Tibial artery (tissue), 4 donors: ENCODE measurements at regions not wholly inside any gene's neighbourhood (a gene's known extent, or its start where the extent isn't known, plus 50 kb on each side); places are given as distances from the start of the nearest gene placed in this dataset.

ENCODE experiments used
- DNase-seq, 2 donors: peaks; one replicate each; pipeline ENCODE4 v3.0.0-alpha.2; 2019
- H3K27ac ChIP-seq, 2 donors: fragments of 200-600 bp; sonication (generic) in 1 of 2; 1 replicate in 1 of 2; 2 replicates in 1 of 2; pipeline ENCODE4 v1.5.1; 2018 to 2019; ENCODE audit warnings: mild to moderate bottlenecking in 1 of 2
- H3K27me3 ChIP-seq, 2 donors: fragments of 200-600 bp; sonication (generic) in 1 of 2; one replicate each; pipeline versions ENCODE4 v1.5.1 to v1.6.0; 2016 to 2019
- H3K36me3 ChIP-seq, 3 donors: fragments of 200-600 bp; sonication (generic) in 2 of 3; one replicate each; pipeline ENCODE4 v1.5.1; 2016 to 2019; ENCODE audit warnings: mild to moderate bottlenecking in 2 of 3
- H3K4me1 ChIP-seq, 4 donors: fragments of 200-600 bp; sonication (generic) in 2 of 4; 1 replicate in 3 of 4; 2 replicates in 1 of 4; pipeline ENCODE4 v1.5.1; 2016 to 2019
- H3K4me3 ChIP-seq, 2 donors: fragments of 200-600 bp; sonication (generic) in 1 of 2; 1 replicate in 1 of 2; 2 replicates in 1 of 2; pipeline ENCODE4 v1.5.1; 2018 to 2019; ENCODE audit warnings: mild to moderate bottlenecking in 2 of 2
- H3K9me3 ChIP-seq, 3 donors: fragments of 200-600 bp; sonication (generic) in 1 of 3; one replicate each; pipeline ENCODE4 v1.5.1; 2016 to 2019
- intact Hi-C: fragments of 100-400 bp; cut with DNase I; formaldehyde crosslinking; loops from one replicate; pipeline ENCODE4 v1.15.0; 2023; ENCODE audit warnings: low total_unique reads
- TF ChIP-seq, protein P1 (sequence below), 2 experiments: fragments of 200-600 bp in 1 of 2; fragments of 450-650 bp in 1 of 2; IDR thresholded peaks; one replicate each; pipeline ENCODE4 v1.5.1; 2017 to 2019; ENCODE audit warnings: antibody characterized with exemption in 2 of 2, mild to moderate bottlenecking in 1 of 2, moderate library complexity in 1 of 2

DNA sequence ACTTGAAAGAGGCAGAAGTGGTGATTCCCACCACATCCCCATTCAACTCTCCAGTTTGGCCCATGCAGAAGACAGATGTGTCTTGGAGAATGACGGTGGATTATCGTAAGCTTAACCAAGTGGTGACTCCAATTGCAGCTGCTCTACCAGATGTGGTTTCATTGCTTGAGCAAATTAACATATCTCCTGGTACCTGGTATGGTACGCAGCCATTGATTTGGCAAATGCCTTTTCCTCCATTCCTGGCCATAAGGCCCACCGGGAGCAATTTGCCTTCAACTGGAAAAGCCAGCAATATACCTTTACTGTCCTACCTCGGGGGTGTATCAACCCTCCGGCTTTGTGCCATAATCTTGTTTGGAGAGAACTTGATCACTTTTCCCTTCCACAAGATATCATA is 411.5 kb upstream of the SMIM21 start:
- TF ChIP-seq, protein P1, sequence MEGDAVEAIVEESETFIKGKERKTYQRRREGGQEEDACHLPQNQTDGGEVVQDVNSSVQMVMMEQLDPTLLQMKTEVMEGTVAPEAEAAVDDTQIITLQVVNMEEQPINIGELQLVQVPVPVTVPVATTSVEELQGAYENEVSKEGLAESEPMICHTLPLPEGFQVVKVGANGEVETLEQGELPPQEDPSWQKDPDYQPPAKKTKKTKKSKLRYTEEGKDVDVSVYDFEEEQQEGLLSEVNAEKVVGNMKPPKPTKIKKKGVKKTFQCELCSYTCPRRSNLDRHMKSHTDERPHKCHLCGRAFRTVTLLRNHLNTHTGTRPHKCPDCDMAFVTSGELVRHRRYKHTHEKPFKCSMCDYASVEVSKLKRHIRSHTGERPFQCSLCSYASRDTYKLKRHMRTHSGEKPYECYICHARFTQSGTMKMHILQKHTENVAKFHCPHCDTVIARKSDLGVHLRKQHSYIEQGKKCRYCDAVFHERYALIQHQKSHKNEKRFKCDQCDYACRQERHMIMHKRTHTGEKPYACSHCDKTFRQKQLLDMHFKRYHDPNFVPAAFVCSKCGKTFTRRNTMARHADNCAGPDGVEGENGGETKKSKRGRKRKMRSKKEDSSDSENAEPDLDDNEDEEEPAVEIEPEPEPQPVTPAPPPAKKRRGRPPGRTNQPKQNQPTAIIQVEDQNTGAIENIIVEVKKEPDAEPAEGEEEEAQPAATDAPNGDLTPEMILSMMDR (IDR thresholded peaks at IDR 0.05) = no peak
- H3K9me3 ChIP-seq = no peaks in the 10 kb centered on the region
- intact Hi-C loops = no loop called here

DNA sequence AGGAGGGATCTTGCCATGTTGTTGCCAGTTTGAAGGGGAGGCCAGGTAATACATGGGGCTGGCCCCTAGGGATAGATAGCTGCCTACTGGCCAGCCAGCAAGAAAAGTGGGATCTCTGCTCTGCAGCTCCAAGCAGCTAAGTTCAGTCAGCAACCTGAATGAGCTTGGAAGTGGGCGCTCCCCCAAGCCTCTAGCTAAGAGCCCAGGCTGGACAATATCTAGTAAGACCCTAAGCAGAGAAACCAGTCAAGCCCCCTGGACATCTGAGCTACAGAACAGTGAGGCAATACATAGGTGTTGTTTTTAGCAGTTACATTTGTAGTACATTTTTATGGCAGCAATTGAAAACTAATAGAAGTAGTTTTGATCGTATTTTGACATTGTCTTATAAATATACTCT is 409.8 kb upstream of the SMIM21 start:
- no peaks in the 10 kb centered on the region for H3K36me3 ChIP-seq
- TF ChIP-seq, protein P1 (IDR thresholded peaks at IDR 0.05) = no peak
- H3K9me3 ChIP-seq = no peaks in the 10 kb centered on the region
- DNase-seq = no peak
- H3K4me3 ChIP-seq = no peak overlapping the region
- H3K4me1 ChIP-seq = no peaks in the 10 kb centered on the region
- H3K27ac ChIP-seq = no peak overlapping the region
- H3K27me3 ChIP-seq = no peaks in the 10 kb centered on the region
- intact Hi-C loops = no loop called here

More for the DNA sequence above, 411.5 kb upstream of the SMIM21 start:
- Histone ChIP-seq H3K36me3 (no peaks in the 10 kb centered on the region), H3K27me3 (no peaks in the 10 kb centered on the region), H3K4me1 (no peaks in the 10 kb centered on the region), H3K27ac (no peak overlapping the region), H3K4me3 (no peak overlapping the region)
- no peak for DNase-seq

DNA sequence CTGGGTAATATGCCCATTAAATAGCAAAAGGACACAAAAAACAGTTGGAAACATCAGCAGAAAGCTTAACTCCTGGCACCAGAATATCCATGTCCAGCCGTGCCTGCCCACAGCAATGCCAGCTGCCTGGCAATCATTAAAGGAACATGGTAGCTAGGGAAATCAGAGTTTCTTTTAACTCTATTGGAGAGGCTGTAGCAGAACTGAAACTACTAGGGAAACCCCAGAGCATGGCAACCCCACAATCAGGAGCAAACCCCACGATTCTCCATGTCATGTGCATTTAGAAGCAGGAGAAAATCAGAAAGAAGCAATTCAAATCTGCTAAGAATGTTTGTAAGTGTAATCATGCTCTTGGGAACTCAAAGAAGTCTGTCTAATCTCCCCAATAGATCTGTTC is 409.0 kb upstream of the SMIM21 start:
- TF ChIP-seq, protein P1 (IDR thresholded peaks at IDR 0.05) = no peak
- H3K27ac ChIP-seq = no peak overlapping the region

DNA sequence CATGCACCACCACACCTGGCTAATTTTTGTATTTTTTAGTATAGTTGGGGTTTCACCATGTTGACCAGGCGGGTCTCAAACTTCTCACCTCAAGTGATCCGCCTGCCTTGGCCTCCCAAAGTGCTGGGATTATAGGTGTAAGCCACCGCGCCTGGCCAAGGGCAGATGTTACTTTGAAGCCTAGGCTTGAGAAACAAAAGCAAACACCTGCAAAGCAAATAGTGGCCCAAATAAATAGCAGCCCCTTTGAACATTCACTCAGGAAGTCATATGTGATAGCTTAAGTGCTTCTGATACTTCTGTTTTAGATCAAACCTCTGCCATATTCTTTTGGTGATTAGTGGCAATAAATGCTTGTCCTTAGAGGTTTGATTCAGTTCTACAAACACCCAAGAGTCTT is 404.5 kb upstream of the SMIM21 start:
- no peaks in the 10 kb centered on the region for H3K4me1 ChIP-seq
- H3K36me3 ChIP-seq = no peaks in the 10 kb centered on the region
- H3K27me3 ChIP-seq = no peaks in the 10 kb centered on the region
- DNase-seq = no peak
- TF ChIP-seq, protein P1 (IDR thresholded peaks at IDR 0.05) = no peak
- no peak overlapping the region for H3K4me3 ChIP-seq
- no peak overlapping the region for H3K27ac ChIP-seq
- no peaks in the 10 kb centered on the region for H3K9me3 ChIP-seq
- intact Hi-C loops = no loop called here

More for the DNA sequence above, 409.0 kb upstream of the SMIM21 start:
- no peaks in the 10 kb centered on the region for H3K27me3 ChIP-seq
- H3K4me1 ChIP-seq = no peaks in the 10 kb centered on the region
- no peaks in the 10 kb centered on the region for H3K36me3 ChIP-seq
- H3K4me3 ChIP-seq = no peak overlapping the region
- intact Hi-C loops = no loop called here
- no peaks in the 10 kb centered on the region for H3K9me3 ChIP-seq
- DNase-seq = no peak

DNA sequence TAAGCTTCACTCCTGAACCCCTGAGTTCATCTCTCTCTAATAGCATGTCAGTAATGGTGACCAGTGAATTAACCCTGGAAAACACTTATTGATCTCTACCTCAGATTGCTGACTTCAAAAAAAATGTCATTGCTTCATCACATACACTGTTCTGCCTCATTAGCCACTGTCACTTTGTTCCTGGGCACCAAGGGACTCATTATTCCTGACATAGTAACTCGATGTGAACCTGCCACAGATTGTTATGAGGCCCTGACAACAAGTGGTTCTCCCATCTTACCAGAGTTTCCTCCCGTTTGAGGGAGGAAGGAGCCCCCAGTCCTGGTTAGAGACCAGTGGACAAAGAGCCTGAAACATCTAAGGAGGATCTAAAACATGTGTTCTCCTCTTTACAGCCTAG is 403.3 kb upstream of the SMIM21 start:
- H3K36me3 ChIP-seq = no peaks in the 10 kb centered on the region
- TF ChIP-seq, protein P1 (IDR thresholded peaks at IDR 0.05) = no peak
- no peaks in the 10 kb centered on the region for H3K27me3 ChIP-seq
- no peaks in the 10 kb centered on the region for H3K9me3 ChIP-seq
- no peaks in the 10 kb centered on the region for H3K4me1 ChIP-seq
- DNase-seq = no peak
- H3K27ac ChIP-seq = no peak overlapping the region
- intact Hi-C loops = no loop called here
- no peak overlapping the region for H3K4me3 ChIP-seq

DNA sequence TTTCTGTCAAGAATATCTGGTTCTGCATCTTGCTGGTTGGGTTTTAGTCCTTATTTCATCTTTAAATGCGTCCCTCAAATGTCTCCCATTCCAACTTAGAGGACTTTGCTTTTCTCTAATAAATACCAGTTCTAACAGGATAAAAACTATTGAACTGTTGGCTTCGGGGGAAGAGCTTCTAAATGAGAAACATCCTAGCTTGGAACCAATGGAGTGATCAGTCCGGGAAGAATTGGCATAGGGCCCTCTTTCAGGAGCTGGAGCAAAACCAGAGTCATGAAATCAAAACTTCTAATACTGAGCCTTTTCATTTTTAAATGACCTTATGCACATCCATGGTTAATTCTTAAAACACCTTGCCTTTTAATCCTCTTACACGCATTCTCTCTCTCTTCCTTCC is 401.6 kb upstream of the SMIM21 start:
- Histone ChIP-seq H3K27me3 (no peaks in the 10 kb centered on the region), H3K9me3 (no peaks in the 10 kb centered on the region), H3K4me3 (no peak overlapping the region), H3K36me3 (no peaks in the 10 kb centered on the region), H3K4me1 (no peaks in the 10 kb centered on the region), H3K27ac (no peak overlapping the region)
- DNase-seq = no peak
- intact Hi-C loops = no loop called here
- TF ChIP-seq, protein P1 (IDR thresholded peaks at IDR 0.05) = no peak
